Limb (tissue), 2 donors: ENCODE measurements at regions not wholly inside any gene's neighbourhood (a gene's known extent, or its start where the extent isn't known, plus 50 kb on each side); places are given as distances from the start of the nearest gene placed in this dataset.

Source experiments
- DNase-seq, 2 donors: peaks; one replicate each; pipeline ENCODE4 v3.0.0-alpha.2; 2016; ENCODE audit errors: extremely low spot score in 2 of 2

DNA sequence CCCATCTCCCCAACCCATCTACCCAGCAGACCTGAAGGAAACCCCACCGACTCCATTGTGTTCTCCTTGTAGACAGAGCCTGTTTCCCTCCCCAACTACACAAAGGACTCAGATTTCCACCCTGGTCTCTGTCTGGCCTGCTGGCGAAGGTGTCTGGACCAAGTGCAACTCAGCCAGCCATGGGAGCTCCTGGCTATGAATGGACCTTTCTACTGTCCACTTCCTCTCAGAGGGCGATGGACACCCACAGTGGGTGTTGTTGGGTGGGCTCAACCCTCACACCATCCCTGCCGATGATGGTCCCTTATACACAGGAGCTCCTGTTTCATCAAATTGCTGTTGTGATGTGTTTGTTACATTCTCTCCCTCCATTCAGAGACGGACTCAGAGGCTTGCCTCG lies 112.5 kb upstream of the PHACTR3 start:
- DNase-seq: no peak

DNA sequence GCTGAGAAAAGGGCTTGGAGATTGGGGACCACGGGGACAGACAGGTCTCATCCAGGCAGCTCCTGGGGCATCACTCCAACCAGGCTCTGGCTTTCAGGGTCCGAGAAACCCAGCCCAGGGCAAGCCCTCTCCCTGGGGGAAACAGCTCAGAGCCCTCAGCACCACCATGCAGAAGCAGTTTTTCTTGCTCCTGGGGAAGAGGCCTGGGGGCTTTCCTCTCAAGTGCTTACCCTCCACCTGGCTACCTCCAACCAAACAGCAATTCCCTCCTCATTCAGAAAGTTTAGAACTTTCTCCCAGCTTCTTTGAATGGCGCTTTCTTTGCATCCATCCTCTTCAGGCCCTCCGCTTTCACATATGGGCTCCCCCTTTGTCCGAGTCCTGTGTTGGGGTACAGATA lies 110.4 kb upstream of the PHACTR3 start:
- DNase-seq: no peak

- DNase-seq: no peak
Observed at GRCh38 chr20:59495166-59495565, 109.2 kb upstream of the PHACTR3 start.

- DNase-seq: peak; percentile 81 to 89
Observed at GRCh38 chr20:59495894-59496510, 108.3 kb upstream of the PHACTR3 start.

DNA sequence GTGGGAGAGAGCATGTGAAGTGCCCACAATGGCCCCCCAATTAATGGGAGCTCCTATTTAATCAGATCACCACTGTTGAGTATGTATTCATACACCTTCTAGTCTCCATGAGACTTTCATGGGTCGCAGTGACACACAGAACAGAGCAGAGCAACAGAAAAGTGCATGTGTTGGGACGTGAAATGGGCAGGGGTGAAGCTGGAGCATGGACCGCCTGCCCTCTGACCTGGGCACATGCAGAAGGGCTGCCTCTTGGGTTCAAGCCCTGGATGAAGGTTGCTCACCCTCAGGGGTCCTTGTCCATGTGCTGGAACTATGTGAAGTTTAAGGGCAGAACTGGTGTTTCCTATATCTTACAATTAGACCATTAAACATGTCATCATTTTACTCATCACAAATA lies 106.0 kb upstream of the PHACTR3 start:
- no peak for DNase-seq

GRCh38 chr20:59499863-59500262 lies 104.5 kb upstream of the PHACTR3 start:
- no peak for DNase-seq

- DNase-seq: no peak
Observed at GRCh38 chr20:59508729-59509128, 95.6 kb upstream of the PHACTR3 start.

DNA sequence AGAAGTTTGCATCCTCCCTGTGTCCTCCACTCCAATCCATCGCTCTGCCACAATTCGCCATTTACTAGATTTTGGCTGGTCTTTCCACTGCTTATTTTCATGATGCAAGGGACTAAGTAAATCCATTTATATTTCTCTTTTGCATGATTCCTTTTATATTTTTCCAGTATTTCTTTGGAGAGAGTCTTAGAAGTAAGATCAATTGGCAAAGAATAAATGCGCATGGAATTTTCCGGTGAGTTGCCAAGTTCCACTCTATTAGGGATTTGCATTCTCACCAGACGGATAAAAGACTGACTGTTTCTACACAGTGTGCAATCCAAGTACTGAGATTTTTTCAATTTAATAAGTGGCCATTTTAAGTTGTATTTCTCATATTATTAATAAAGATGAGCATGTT lies 91.7 kb upstream of the PHACTR3 start:
- DNase-seq: peak in 1 of 2 donors; percentile 42

- DNase-seq: no peak
Observed at GRCh38 chr20:59514554-59514953, 89.8 kb upstream of the PHACTR3 start.

DNA sequence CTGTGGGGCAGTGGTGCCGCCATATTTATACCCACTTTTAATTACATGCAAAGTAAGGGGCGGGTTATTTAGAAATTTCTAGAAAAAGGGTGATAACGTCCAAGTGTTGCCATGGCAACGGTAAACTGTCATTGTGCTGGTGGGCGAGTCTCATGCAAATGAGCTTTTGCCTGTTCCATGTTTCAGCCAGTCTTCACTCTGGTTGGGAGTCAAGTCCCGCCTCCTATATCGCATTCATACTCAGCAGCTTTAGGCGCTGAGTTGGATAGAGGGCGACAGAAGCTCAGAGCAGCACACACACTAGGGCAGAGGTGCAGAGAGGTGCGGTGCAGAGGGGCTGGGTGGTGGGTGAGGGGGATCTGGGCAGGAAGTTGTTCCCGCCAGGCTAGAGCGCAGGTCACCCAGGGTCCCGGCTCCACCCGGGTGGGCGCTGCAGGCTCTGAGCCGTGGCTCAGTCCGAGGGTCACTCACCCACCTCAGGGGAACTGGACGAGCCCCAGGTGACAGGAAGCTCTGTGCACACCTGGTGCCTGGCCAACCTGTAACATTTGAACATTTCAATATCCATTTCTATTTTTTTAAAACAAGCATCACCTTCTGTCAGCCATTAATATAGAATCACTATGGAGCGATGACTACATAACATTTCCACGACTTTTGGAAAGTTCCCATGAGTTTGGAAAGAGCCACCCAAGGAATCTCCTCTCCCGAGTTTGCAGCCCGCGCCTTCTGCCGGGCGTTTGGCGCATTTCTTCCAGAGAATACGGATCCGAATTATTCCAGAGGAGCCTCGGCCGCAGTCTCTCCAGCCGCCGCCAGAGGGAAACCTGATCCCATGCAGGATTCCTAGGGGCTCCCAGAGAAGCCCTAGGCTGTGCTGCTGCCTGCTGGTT lies 89.1 kb upstream of the PHACTR3 start:
- peak; percentile 82 to 90 for DNase-seq

- no peak for DNase-seq
Observed at GRCh38 chr20:59515906-59516209, 88.5 kb upstream of the PHACTR3 start.

DNA sequence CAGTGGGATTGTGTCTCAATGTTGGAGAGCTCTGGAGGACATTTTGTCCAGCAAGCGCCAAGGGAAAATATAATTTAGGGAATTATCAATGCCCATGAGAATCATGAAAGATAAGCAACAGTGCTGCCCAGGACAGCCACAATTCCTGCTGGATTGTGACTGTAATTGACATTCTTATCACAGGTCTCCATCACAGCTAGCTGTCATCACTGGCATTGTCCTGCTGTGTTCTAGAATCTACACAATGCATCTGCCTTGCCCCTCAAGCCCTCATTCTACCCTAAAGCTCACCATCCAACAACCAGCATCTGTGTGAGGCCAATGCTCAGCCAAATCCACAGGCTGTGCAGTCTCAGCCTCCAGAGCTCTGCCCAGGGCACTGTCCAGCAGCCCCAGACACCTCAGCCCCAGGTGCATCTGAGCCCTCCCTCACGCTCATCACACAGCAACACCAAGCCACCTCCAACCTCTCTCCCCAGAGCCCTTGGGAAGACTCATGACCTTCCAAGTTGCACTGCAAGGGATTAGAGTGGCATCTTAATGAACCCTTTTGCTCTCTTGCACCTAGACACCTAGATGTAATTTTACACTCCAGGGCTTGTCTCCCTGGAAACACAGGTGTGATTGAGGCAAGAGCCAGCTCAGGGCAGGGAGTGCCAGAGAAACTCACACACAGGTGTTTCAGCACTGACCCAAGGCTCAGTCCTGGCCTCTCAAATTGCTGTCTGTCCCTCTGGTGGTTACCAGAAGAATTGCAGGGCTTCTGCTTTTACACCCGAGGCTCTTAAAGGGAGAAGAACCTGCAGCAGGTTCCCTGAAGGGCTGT lies 85.2 kb upstream of the PHACTR3 start:
- peak in 1 of 2 donors; percentile 65 for DNase-seq

- no peak for DNase-seq
Observed at GRCh38 chr20:59519707-59520014, 84.7 kb upstream of the PHACTR3 start.

DNA sequence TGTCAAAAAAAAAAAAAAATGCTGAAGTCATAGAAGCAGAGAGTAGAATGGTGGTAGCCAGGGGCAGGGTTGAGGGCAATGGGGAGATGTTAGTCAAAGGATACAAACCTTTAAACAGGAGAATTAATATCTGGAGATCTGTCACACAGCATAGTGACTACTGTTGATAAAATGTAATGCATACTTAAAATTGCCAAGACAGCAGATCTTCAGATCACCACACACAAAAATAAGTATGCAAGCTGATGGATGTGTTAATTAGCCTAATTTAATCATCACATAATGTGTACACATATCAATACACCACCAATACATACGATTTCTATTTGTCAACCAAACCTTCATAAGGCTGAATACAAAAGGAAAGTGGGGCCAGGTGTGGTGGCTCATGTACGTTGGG lies 83.5 kb upstream of the PHACTR3 start:
- no peak for DNase-seq

GRCh38 chr20:59525500-59526241 lies 78.7 kb upstream of the PHACTR3 start:
- DNase-seq: peak; percentile 76 to 86

DNA sequence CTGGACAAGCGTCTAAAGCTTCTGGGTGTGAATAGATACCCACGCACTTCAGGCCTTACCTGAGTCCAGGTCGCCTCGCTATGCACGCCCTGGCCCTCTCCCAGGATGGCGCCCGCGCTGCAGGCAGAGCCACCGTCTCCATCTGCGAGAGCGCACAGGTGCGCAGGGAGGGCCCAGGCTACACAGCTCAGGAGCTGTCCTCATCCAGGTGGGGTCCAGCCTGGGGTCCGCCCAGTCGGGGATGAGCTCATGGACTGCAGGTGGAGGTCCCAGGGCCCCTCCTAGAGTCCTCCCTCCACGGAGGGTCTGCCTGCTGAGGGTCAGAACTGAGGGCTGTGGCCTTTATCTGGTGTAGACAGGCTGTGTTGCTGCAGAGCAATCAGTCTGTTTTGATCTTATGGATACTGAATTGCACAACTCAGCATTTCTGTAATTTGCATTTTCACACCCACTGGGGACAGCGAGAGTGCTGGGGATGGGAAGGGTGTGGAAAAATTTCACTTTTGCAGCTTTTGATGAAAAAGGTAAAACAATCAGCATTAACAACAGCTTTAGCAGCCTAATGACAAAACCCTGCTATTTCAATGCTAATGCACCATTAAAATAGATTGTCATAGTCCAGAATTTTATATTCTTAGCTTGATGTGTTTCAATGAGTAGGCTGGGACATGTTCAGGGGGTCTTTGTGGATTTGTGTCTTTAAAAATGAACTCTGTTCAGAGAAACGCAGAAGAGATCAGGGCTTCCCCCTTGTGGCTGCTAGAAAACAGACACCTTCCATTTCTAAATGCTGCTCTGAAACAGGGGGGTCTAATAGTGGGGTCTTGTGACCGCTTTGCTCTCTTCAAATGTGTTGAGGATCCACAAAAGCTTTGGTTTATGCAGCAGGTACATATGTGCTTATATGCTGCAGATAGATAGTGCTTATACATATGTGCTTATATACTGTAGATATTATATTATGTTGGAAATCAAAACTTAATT lies 77.8 kb upstream of the PHACTR3 start:
- no peak for DNase-seq

DNA sequence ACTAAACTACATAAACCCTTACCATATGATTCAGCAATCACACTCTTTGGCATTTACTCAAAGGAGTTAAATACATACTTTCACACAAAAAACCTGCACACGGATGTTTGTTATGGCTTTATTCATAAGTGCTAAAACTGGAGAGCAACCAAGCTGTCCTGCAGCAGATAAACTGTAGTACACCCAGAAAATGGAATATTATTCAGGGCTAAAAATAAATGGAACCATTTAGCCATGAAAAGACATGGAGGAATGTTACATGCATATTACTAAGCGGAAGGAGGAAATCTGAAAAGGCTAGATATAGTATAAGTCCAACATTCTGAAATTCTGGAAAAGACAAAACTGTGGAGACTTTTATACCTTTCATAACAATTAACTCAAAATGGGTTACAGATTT lies 73.6 kb upstream of the PHACTR3 start:
- DNase-seq: no peak

DNA sequence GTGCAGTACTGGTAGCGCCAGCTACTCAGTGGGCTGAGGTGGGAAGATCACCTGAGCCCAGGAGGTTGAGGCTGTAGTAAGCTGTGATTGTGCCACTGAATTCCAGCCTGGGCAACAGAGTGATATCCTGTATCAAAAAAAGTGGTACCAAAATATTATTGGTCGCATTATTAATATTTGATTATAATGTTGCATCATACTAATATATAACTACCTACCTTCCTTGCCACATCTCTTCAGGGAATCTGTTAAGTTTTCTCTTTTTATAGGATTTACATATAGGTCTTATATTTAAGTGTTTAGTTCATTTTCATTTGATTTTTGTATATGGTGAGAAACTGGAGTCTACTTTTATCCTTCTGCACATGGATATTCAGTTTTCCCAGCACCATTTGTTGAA lies 66.3 kb upstream of the PHACTR3 start:
- DNase-seq: no peak

DNA sequence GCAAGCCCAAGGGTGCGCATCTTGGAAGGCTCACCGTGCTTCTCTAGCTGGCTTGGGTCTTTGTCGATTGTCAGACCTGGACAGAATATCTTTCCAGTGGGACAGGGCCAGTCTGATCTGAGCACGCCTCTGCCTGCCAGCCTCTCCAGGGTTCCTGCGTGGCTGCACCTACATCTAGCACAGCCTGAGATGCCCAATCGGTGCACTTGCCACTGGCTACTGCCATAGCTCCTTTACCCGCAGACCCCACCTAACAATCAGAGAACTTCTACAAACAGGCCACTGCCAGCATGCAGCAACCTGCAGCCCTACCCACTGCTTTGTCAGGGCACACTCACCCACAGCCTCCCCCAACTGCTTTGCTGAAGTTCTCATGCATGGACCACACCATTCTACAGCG lies 56.7 kb upstream of the PHACTR3 start:
- no peak for DNase-seq
